Mesothelial cell of epicardium (in vitro differentiated cells): ENCODE measurements at regions not wholly inside any gene's neighbourhood (a gene's known extent, or its start where the extent isn't known, plus 50 kb on each side); places are given as distances from the start of the nearest gene placed in this dataset.

Experiments used
- DNase-seq, 2 experiments: peaks; one replicate each; pipeline ENCODE4 v3.0.0; 2021; ENCODE audit warnings: low spot score in 2 of 2; ENCODE audit not compliant: unreplicated experiment in 2 of 2
- H3K27ac Mint-ChIP-seq: 2 replicates; pipeline ENCODE4 v1.8.0; 2021; ENCODE audit warnings: mixed read lengths
- H3K27me3 Mint-ChIP-seq: 2 replicates; pipeline ENCODE4 v1.8.0; 2021; ENCODE audit warnings: low read depth, mixed read lengths
- H3K36me3 Mint-ChIP-seq: 2 replicates; pipeline ENCODE4 v1.8.0; 2021; ENCODE audit warnings: mixed read lengths
- H3K4me1 Mint-ChIP-seq: 2 replicates; pipeline ENCODE4 v1.8.0; 2021; ENCODE audit warnings: mixed read lengths
- H3K4me3 Mint-ChIP-seq: 2 replicates; pipeline ENCODE4 v1.8.0; 2021; ENCODE audit warnings: mild to moderate bottlenecking, moderate library complexity, mixed read lengths
- H3K9me3 Mint-ChIP-seq: 2 replicates; pipeline ENCODE4 v1.8.0; 2021; ENCODE audit warnings: mixed read lengths
- TF ChIP-seq, protein P1 (sequence below): fragments of 200-600 bp; sonication (generic); IDR thresholded peaks from one replicate; pipeline ENCODE4 v1.5.0; 2021; ENCODE audit warnings: antibody characterized with exemption; ENCODE audit not compliant: unreplicated experiment

DNA sequence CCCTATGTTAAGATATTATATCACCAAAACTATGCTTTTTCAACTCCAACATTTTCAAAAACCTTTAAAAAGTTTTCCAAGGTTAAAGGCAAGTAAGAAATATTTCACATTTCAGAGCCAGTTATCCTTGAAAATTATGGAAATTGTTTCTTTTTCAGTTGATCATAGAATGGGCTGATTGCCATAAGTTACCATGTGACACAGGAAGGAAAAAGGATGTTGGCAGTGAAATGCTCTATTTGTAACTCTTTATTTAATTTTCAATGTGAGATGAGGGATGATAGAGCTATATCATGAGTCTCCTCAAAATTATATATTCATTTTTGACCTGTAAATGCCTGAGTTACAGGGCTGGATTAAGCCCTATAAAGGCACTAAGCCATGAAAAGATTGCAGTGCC, 93.0 kb upstream of the PLS3 start:
- TF ChIP-seq, protein P1, sequence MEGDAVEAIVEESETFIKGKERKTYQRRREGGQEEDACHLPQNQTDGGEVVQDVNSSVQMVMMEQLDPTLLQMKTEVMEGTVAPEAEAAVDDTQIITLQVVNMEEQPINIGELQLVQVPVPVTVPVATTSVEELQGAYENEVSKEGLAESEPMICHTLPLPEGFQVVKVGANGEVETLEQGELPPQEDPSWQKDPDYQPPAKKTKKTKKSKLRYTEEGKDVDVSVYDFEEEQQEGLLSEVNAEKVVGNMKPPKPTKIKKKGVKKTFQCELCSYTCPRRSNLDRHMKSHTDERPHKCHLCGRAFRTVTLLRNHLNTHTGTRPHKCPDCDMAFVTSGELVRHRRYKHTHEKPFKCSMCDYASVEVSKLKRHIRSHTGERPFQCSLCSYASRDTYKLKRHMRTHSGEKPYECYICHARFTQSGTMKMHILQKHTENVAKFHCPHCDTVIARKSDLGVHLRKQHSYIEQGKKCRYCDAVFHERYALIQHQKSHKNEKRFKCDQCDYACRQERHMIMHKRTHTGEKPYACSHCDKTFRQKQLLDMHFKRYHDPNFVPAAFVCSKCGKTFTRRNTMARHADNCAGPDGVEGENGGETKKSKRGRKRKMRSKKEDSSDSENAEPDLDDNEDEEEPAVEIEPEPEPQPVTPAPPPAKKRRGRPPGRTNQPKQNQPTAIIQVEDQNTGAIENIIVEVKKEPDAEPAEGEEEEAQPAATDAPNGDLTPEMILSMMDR = no peak
- peaks cover 9% of the 10 kb centered on the region for H3K4me1 Mint-ChIP-seq
- H3K36me3 Mint-ChIP-seq = no peaks in the 10 kb centered on the region
- peaks cover 5% of the 10 kb centered on the region for H3K9me3 Mint-ChIP-seq
- no peak overlapping the region for H3K27ac Mint-ChIP-seq
- no peak overlapping the region for H3K4me3 Mint-ChIP-seq
- no peak for DNase-seq
- H3K27me3 Mint-ChIP-seq = no peaks in the 10 kb centered on the region

- H3K27ac Mint-ChIP-seq = no peak overlapping the region
- no peak overlapping the region for H3K4me3 Mint-ChIP-seq
- TF ChIP-seq, protein P1 = no peak
- no peak for DNase-seq
- peaks cover 5% of the 10 kb centered on the region for H3K9me3 Mint-ChIP-seq
- no peaks in the 10 kb centered on the region for H3K27me3 Mint-ChIP-seq
- no peaks in the 10 kb centered on the region for H3K36me3 Mint-ChIP-seq
- H3K4me1 Mint-ChIP-seq = peaks cover 3% of the 10 kb centered on the region
Measured at GRCh38 chrX:115472131-115472530, 88.8 kb upstream of the PLS3 start.

GRCh38 chrX:115486510-115486909, 74.5 kb upstream of the PLS3 start:
- H3K4me3 Mint-ChIP-seq = no peak overlapping the region

GRCh38 chrX:115487608-115488007, 73.4 kb upstream of the PLS3 start:
- no peak overlapping the region for H3K4me3 Mint-ChIP-seq
- no peaks in the 10 kb centered on the region for H3K27me3 Mint-ChIP-seq
- H3K36me3 Mint-ChIP-seq = peaks cover 6% of the 10 kb centered on the region
- TF ChIP-seq, protein P1 = no peak
- H3K4me1 Mint-ChIP-seq = peaks cover 19% of the 10 kb centered on the region
- no peak for DNase-seq
- H3K9me3 Mint-ChIP-seq = peaks cover 17% of the 10 kb centered on the region
- H3K27ac Mint-ChIP-seq = no peak overlapping the region

More at GRCh38 chrX:115486510-115486909, 74.5 kb upstream of the PLS3 start:
- TF ChIP-seq, protein P1 = no peak
- no peak for DNase-seq
- Mint-ChIP-seq H3K36me3 (peaks cover 6% of the 10 kb centered on the region), H3K27ac (no peak overlapping the region), H3K27me3 (no peaks in the 10 kb centered on the region), H3K4me1 (peaks cover 8% of the 10 kb centered on the region), H3K9me3 (peaks cover 17% of the 10 kb centered on the region)

DNA sequence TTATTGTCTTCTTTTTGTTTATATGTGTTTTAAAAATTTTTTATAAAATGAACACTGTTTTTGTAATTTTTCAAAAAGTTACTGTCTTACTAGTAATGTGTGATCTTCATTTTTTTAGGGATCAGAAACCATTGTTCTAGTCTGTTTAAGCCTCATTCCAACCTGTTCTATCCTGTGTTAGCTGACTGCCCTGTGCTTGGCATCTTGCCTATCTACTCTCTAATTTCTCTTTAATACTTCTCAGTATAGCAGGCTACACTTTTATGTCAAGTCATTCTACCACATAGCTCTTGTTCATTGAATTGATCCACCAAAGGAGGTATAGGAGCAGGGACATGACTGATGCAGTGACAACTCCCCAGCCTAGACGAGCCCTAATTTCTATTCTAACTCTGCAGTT, 70.2 kb upstream of the PLS3 start:
- peaks cover 4% of the 10 kb centered on the region for H3K36me3 Mint-ChIP-seq
- TF ChIP-seq, protein P1 = no peak
- peak overlapping the region; percentile 7 for H3K27ac Mint-ChIP-seq
- H3K9me3 Mint-ChIP-seq = peaks cover 8% of the 10 kb centered on the region
- H3K4me3 Mint-ChIP-seq = no peak overlapping the region
- no peak for DNase-seq
- H3K27me3 Mint-ChIP-seq = no peaks in the 10 kb centered on the region
- H3K4me1 Mint-ChIP-seq = peaks cover 25% of the 10 kb centered on the region

- no peak for DNase-seq
- H3K4me3 Mint-ChIP-seq = no peak overlapping the region
- H3K9me3 Mint-ChIP-seq = no peaks in the 10 kb centered on the region
- no peaks in the 10 kb centered on the region for H3K27me3 Mint-ChIP-seq
- TF ChIP-seq, protein P1 = no peak
- peak overlapping the region; percentile 79 for H3K27ac Mint-ChIP-seq
- H3K36me3 Mint-ChIP-seq = no peaks in the 10 kb centered on the region
- peaks cover 25% of the 10 kb centered on the region for H3K4me1 Mint-ChIP-seq
Measured at GRCh38 chrX:115491766-115492165, 69.2 kb upstream of the PLS3 start.
